ENCODE measurements at regions not wholly inside any gene's neighbourhood (a gene's known extent, or its start where the extent isn't known, plus 50 kb on each side); places are given as distances from the start of the nearest gene placed in this dataset.
"Not testable (repeated sequence)": the region's sequence is repeated elsewhere in the genome, so short reads cannot be mapped to it uniquely, and the experiment has no call there.

- H3K9me3 ChIP-seq (ENCODE audit: control extremely low read depth in 1 of 3, control insufficient read depth in 2 of 3, insufficient read depth in 1 of 3, low read length in 2 of 3); H4K20me1 ChIP-seq (ENCODE audit: control insufficient read depth, insufficient read depth, low read length, poor library complexity, severe bottlenecking); H3K9me3 Mint-ChIP-seq (ENCODE audit: insufficient read depth); H3K4me3 ChIP-seq (ENCODE audit: control extremely low read depth in 1 of 5, extremely low read depth in 1 of 5, insufficient read depth in 1 of 5, low read depth in 2 of 5, low read length in 4 of 5); ATAC-seq (ENCODE audit: low read depth); H3K9ac ChIP-seq (ENCODE audit: low read length); intact Hi-C loops (cut with micrococcal nuclease); H3K27me3 Mint-ChIP-seq; H3K27me3 ChIP-seq (replicated peaks in 1 of 4; ENCODE audit: control extremely low read depth in 1 of 4, control insufficient read depth in 3 of 4, insufficient read depth in 4 of 4, low read length in 3 of 4); H3K27ac ChIP-seq (ENCODE audit: low read length in 2 of 2); POLR2A ChIA-PET; H3K4me3 Mint-ChIP-seq; H2AFZ ChIP-seq (ENCODE audit: insufficient read depth, low read depth, low read length, poor library complexity, severe bottlenecking); DNase-seq; H3K4me2 ChIP-seq (replicated peaks; ENCODE audit: low read depth, low read length, poor library complexity, severe bottlenecking): not testable (repeated sequence)
- Mint-ChIP-seq H3K27ac (peak overlapping the region; percentile 16), H3K4me1 (peaks cover 30% of the 10 kb centered on the region)
- H3K36me3 ChIP-seq (replicated peaks in 1 of 2; ENCODE audit: control extremely low read depth in 1 of 2, control insufficient read depth in 1 of 2, extremely low read depth in 1 of 2, insufficient read depth in 2 of 2, low read length in 1 of 2) = peaks cover 5 to 14% of the 10 kb centered on the region in 2 experiments
- peaks cover 48% of the 10 kb centered on the region for H3K79me2 ChIP-seq (ENCODE audit: control insufficient read depth, insufficient read depth, low read length)
- peaks cover 25 to 28% of the 10 kb centered on the region in 2 donors for H3K4me1 ChIP-seq (ENCODE audit: control insufficient read depth in 2 of 2, insufficient read depth in 2 of 2, low read length in 2 of 2)
- 100% methylated on average over 2 of the region's 2 CpGs for WGBS (ENCODE audit: insufficient coverage)
- CTCF ChIA-PET = interaction anchor here (0.6 to 4.6 kb wide), 2 partner anchors 27 to 465 kb away, joined by 3 to 27 read pairs; no protein-coding TSS in a partner anchor
These were observed 100.2 kb upstream of the ZNF746 start for GRCh38 chr7:149597789-149598188.

GRCh38 chr7:149595541-149595940 lies 97.9 kb upstream of the ZNF746 start:
- no peak overlapping the region for H3K4me3 ChIP-seq (ENCODE audit: control extremely low read depth in 1 of 5, extremely low read depth in 1 of 5, insufficient read depth in 1 of 5, low read depth in 2 of 5, low read length in 4 of 5)
- no peak overlapping the region for H3K27ac Mint-ChIP-seq
- H3K4me2 ChIP-seq (replicated peaks; ENCODE audit: low read depth, low read length, poor library complexity, severe bottlenecking) = no peak overlapping the region
- H3K9ac ChIP-seq (ENCODE audit: low read length) = no peak overlapping the region
- no peak for TF ChIP-seq CTCF (IDR thresholded peaks at IDR 0.05)
- TF ChIP-seq EZH2 (IDR thresholded peaks at IDR 0.05; ENCODE audit: borderline replicate concordance, insufficient read depth, low read depth, low read length, poor library complexity, severe bottlenecking) = no peak
- WGBS (ENCODE audit: insufficient coverage) = 93% methylated on average over 2 of the region's 2 CpGs
- H3K27me3 ChIP-seq (replicated peaks in 1 of 4; ENCODE audit: control extremely low read depth in 1 of 4, control insufficient read depth in 3 of 4, insufficient read depth in 4 of 4, low read length in 3 of 4) = no peaks in the 10 kb centered on the region
- H3K4me3 Mint-ChIP-seq = no peak overlapping the region
- no peak for ATAC-seq (ENCODE audit: low read depth)
- H2AFZ ChIP-seq (ENCODE audit: insufficient read depth, low read depth, low read length, poor library complexity, severe bottlenecking) = no peak overlapping the region
- H3K27me3 Mint-ChIP-seq = no peaks in the 10 kb centered on the region
- H3K4me1 Mint-ChIP-seq = peaks cover 19% of the 10 kb centered on the region
- DNase-seq = no peak
- CTCF ChIA-PET = interaction anchor here (1.1 to 1.6 kb wide), 2 partner anchors 10 to 29 kb away, joined by 3 to 4 read pairs; no protein-coding TSS in a partner anchor
- H3K79me2 ChIP-seq (ENCODE audit: control insufficient read depth, insufficient read depth, low read length) = peaks cover 50% of the 10 kb centered on the region
- H3K27ac ChIP-seq (ENCODE audit: low read length in 2 of 2) = no peak overlapping the region
- H3K36me3 ChIP-seq (replicated peaks in 1 of 2; ENCODE audit: control extremely low read depth in 1 of 2, control insufficient read depth in 1 of 2, extremely low read depth in 1 of 2, insufficient read depth in 2 of 2, low read length in 1 of 2) = peaks cover 5 to 23% of the 10 kb centered on the region in 2 experiments
- POLR2A ChIA-PET = no interaction called here
- peaks cover 15 to 20% of the 10 kb centered on the region in 2 donors for H3K4me1 ChIP-seq (ENCODE audit: control insufficient read depth in 2 of 2, insufficient read depth in 2 of 2, low read length in 2 of 2)
- intact Hi-C loops (cut with micrococcal nuclease) = no loop called here
- H3K9me3 Mint-ChIP-seq (ENCODE audit: insufficient read depth) = no peaks in the 10 kb centered on the region
- H4K20me1 ChIP-seq (ENCODE audit: control insufficient read depth, insufficient read depth, low read length, poor library complexity, severe bottlenecking) = no peaks in the 10 kb centered on the region
- no peaks in the 10 kb centered on the region for H3K9me3 ChIP-seq (ENCODE audit: control extremely low read depth in 1 of 3, control insufficient read depth in 2 of 3, insufficient read depth in 1 of 3, low read length in 2 of 3)
